HG02642 (cell line): ENCODE measurements at regions not wholly inside any gene's neighbourhood (a gene's known extent, or its start where the extent isn't known, plus 50 kb on each side); places are given as distances from the start of the nearest gene placed in this dataset.
"Not testable (repeated sequence)": the region's sequence is repeated elsewhere in the genome, so short reads cannot be mapped to it uniquely, and the experiment has no call there.

Experiments
- ATAC-seq: cut with Tn5 transposase; IDR thresholded peaks from one replicate; pipeline ENCODE4 v1.9.1; 2021; ENCODE audit warnings: mild to moderate bottlenecking; ENCODE audit not compliant: unreplicated experiment, poor library complexity

DNA sequence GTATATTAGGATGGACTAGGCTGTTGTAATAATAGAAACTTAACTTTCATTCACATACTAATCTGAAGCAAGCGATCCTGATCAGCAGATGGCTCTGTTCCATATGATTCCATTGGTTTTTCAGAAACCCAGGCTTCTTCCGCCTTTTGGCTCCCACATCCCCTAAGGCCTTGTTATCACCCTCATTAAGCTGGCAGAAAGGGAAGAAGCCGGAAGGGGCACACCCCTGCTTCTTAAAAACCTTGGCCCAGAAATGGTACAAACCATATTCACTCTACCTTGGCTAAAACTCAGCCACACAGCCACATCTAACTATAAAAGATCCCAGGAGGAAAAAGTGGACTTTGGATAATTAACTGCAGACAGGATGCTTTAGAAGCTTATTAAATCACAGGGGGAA, 329.2 kb downstream of the PCNX1 start:
- no peak for ATAC-seq

DNA sequence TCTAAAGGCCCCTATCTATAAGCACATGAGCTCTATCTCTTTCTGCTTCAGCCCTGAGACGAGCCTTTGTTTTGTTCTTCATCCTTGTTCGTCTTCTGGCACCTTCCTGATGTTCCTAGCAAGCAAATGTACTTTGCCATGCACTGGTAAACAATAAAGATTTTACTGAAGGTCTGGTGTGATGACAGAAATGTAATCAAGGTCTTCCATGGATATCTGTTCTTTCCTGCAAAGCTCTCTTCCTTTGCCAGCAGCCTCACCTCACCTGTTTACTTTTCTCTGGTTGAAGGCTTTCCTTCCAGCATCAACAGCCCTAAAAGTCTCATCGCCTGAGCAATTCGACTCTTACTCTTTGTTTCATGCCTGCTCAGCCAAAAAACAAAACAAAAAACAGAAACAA, 330.3 kb downstream of the PCNX1 start:
- no peak for ATAC-seq

DNA sequence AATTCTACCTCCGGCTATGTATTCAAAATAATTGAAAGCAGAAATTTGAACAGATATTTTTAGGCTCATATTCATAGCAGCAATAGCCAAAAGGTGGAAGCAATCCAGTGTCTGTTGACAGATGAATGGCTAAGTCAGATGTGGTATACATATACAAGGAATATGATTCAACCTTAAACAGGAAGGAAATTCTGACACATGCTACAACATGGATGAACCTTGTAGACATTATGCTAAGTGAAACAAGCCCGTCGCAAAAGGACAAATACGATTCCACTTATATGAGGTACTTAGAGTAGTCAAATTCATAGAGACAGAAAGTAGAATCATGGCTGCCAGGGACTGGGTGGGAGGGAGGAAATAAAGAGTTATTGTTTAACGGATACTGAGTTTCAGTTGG, 331.6 kb downstream of the PCNX1 start:
- no peak for ATAC-seq

DNA sequence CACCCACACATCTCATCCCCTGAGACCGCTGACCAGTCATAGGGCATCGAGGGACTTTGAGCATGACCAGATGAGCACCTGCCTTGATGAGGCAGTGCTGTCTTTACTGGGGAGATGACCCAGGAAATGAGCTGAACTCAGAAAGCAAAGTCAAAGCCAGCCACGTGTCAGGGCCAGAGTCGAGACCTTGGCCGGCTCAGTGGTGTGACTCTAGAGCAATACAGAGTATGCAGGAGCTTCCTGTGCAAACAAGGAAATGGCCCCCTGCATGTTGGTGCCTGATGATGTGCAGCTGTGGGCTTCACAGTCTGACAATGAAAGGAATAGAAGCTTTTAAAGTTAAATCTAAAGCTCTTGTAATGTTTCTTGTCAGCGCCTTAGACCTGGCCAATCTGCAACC, 332.9 kb downstream of the PCNX1 start:
- ATAC-seq: no peak

DNA sequence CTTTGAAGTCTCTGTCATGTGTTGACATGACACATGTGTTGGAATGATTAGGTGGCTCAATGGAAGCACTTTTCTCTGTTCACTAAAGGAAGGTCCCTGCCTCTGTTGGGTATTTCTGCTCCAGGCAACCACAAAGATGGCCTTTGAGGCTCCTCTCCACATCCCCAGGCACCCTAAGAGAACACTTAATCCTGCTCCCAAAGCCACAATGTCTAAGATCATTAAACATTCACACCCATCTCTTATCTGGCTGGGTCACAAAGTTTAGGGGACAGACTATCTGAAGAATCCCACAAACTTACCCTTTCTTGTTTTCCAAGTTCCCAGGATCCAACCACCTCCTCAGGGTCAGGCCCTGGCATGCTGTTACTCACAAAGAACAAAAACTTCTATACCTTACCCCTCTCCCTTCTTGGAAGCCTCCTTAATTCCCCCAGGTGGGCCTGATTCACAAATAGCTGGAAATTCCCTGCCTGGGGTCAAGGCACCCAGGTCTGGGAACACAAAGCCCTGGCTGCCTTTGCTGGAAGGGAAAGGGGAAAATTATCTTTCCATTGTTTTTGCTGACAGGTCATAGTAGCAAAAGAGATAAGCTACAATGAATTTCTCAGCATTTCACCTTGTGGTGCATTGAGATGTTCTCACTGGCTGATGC, 333.7 kb downstream of the PCNX1 start:
- ATAC-seq: no peak

DNA sequence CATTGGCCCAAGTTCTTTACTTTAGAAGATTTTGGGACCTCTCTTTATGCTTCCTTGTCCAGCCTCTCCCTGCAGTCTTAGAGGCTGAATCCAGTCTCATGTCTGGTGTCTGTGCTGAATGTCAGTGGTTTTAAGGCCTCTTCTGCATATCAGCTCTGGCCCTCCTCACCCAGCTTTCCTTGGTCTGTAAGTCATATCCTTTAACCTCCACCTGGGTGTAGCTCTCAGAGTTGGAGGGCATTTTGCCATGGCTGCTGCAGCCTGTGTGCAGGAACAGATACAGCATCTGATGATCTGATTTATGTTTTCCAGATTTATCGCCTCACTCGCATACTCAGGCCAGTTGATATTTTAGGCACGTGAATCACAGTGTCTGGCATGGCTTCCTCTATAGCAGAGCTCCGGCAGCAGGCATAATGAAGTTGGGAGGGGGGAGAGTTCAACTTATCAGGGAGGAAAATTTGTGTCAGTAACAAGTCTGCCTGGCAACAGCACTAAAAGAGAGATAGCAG, 335.0 kb downstream of the PCNX1 start:
- ATAC-seq: no peak

DNA sequence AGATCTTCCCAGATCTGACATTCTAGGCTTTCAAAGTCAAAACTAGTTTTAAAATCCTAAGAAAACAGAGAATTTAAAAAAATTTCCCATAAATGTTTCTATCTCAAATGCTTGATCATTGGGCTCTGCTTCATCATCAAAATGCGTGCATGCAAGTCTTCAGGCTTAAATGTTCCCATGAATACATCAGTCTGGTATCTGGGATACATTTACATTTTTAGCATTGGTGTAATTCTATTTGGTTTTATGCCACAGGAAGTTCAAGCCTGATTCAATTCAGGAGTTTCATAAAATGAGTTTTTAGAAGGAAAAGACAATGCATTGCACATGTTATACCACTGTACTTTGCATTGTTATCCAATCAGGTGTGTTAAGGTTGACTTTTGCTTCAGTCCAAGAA, 336.4 kb downstream of the PCNX1 start:
- no peak for ATAC-seq

DNA sequence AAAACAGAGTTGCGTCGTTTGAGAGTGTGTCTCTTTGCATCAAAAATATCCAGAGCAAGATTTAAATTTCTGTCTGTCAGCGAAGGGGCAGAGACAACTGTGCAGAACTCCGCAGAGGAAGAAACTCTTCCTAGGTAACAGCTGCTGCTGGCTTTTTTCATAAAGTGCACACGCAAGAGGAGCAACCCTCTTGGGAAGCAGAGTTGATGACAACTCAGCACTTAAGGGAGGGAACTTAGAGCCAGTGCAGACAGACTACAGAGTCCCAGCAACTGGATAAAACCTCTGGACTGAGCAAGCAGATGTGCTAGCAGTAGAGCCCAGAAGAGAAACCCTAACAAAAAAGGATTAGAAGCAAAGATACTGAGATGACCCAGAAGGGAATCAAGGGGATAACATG, 337.1 kb downstream of the PCNX1 start:
- ATAC-seq: no peak

DNA sequence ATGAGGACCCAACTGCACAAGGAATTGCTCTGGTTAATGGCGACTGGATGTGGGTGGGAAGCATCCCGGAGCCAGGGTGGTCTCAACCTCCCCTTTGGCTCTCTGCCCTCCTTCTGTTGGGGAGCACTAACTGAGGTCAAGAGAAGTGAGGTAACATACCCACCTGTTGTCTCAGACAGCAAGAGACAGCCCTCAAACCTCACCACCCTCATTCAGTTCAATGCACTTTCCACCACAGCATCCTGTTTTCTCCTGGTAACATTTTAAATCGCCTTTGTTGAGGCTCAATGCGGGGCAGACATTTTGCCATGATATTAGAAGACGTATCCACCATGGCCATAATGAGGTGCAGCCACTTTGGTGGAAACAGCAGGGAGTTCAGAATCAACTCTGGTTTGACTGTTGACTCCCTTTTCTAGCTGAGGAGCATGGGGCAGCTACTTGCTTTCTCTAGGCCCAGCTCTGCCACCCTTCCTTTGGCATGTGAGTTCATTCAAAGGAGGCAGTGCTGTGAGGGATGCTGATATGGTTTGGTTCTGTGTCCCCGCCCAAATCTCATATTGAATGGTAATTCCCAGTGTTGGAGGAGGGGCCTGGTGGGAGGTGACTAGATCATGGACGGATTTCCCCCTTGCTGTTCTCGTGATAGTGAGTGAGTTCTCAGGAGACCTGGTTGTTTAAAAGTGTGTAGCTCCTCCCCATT, 338.6 kb downstream of the PCNX1 start:
- no peak for ATAC-seq

DNA sequence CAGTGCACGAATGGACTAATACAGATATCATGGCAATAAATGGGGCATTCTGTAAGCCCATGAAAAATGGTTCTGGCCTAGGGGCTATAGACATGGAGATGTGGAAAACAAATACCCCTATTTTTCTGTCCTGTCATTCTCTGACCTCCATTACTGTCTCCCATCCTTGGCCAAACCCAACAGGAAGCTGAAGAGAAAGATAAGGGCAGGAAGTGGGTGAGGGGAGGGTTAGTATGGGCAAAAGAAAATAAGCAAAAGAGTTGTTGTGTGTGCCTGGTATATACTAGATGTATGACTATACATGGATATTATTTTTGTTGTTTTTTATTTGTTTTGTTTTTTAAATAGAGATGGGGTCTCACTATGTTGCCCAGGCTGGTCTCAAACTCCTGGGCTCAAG, 339.3 kb downstream of the PCNX1 start:
- ATAC-seq: no peak

DNA sequence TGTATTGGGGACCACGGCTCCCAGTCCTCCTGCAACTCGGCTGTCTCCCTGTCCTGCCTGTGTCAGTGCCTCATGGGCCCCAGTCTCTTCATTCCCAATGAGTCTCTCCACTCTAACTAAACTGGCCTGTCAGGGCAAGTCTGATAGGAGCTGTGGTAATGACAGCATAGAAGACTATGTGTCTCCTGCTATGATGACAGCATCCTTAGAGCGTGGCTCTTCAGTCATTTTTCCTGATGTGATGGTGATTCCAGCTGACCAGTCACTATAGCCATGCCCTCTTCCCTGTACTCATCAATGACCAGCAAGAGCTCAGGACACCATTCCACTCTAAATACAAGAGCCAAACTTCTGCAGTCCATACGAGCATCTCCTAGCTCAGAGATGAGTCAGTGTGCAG, 339.8 kb downstream of the PCNX1 start:
- ATAC-seq: no peak

DNA sequence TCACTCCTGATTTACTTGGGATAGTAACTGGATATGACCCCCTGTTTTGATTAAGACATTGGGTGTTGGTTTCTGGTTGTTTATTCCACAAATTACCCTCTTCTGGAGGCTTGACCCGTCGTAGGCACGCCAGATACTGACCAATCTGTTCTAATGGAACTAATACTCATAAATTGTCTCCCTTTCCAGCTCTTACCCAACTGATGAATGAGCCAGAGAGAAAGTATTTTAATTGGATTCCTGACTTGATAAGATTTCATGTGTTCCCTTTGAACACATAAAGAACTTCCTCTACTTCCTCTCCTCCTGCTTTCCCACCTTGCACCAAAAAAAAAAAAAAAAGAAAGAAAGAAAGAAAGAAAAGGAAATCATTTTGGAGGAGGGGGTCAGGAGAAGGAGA, 340.9 kb downstream of the PCNX1 start:
- no peak for ATAC-seq

DNA sequence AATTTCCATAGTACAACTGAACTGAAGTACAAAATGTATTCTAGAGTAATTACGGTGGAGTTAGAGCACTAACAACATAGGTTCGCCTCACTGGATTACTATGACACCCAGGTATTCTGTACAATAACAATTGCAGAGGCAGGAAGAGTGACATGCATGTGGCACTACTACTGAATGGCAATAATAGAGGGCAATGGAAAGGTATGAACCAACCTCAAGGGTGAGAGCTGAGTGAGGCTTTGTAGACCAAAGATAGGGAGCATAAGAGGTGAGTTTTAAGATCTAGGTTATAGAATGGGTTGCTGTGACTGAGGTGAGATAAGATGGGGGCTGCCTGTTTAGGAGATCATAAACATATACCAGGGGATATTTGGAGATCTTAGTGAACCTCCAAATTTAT, 343.1 kb downstream of the PCNX1 start:
- ATAC-seq: no peak

DNA sequence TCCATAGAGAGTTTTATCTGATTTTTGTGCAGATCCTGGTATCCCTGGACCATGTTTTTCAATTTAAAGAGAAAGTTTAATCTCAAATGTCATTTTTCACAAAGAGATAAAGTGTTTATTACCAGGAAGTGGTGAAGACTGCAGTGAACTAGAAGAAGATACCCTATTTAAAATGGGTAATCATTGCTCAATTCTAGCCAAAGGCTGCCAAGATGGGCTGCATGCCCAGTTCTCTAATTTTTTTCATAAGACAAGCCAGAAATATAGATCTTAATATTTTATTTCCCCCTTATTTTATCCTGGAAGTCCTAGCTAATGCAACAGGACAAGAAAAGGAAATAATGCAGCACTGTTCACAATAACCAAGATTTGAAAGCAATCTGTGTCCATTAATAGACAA, 343.5 kb downstream of the PCNX1 start:
- ATAC-seq: no peak

DNA sequence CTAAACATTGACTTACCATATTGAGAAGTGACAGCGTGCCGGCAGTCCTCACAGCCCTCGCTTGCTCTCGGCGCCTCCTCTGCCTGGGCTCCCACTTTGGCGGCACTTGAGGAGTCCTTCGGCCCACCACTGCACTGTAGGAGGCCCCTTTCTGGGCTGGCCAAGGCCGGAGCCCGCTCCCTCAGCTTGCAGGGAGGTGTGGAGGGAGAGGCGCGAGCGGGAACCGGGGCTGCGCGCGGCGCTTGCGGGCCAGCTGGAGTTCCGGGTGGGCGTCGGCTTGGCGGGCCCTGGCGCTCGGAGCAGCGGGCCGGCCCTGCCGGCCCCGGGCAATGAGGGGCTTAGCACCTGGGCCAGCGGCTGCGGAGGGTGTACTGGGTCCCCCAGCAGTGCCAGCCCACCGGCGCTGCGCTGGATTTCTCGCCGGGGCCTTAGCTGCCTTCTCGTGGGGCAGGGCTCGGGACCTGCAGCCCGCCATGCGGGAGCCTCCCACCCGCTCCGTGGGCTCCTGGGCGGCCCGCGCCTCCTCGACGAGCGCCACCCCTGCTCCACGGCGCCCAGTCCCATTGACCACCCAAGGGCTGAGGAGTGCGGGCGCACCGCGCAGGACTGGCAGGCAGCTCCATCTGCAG, 346.9 kb downstream of the PCNX1 start:
- ATAC-seq: not testable (repeated sequence)

DNA sequence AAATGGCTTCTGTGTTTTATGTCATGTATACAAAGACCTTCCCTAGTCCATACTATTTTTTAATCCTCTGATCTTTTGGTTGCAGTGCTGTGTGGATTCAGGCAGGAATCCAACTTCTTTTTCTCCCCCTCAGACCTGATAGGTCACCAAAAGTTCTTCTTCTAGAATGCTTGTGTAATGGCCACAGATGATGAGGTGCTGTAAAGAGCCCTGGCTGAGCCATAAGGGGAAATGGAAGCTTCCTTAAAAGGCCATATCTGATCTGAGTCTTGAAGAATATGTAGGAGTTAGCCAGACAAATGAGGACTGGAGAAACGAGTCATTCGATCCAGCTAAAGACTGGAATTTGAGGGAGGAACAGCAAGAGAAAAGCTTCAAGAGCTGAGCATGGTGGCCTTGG, 353.9 kb downstream of the PCNX1 start:
- ATAC-seq: no peak

DNA sequence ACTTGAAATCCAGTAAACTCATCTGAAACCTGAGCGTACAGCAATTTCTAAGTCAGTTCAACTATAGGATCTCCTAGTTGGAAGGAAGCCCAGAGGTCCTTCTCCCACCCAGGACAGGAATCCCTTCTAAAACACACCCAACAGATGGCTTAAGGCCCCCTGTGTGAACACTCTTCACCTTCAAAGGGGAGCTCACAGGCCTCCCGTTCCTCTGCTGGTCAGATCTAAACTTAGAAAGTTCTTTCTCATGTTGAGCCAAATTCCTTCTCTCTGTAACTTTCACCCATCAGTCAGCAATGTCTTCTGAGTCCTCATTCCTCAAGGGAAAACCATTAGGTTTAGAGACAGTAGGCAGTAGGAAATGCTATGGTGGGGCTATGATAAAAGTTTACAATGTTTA, 355.2 kb downstream of the PCNX1 start:
- ATAC-seq: no peak

DNA sequence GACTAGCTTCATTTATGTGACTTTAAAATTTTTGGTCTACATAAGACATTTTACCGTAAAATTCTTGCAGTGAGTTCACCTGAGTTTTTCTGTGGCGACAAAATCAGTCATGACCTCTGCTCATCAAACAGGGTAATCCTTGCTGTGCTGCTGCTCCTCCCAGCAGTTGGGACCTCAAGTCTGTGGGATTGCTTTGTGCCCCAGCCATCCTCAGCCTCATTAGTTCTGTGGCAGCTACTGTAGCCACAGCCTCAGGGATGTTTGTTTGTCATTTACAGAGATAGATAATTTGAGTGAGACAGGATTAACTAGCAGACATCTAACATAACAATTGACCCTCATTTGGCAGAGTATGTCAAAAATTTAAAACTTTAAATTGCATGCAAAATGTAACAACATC, 357.0 kb downstream of the PCNX1 start:
- ATAC-seq: no peak

DNA sequence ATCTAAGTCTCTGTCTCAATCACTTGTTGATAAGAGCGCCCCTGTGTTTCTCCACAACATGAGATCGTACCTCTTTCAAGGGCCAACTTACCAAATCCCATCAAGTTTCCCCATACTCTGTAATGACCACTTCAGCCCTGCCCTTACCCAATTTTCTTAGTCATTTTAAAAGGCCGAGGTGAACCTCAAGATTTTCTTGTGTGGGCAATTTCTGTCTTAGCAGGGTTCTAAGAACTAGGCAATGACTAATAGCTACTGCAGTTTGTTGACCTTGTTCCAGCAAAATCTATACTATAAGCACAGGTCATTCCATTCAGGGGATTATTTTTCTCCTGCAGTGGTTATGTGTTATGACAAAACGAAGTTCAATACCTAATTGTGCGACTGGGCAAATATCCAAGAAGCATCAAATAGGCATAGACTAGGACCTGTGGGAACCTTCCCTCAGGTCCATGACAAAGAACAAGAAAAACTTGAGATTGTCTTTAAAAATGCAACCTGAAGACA, 359.8 kb downstream of the PCNX1 start:
- peak; percentile 75 for ATAC-seq

DNA sequence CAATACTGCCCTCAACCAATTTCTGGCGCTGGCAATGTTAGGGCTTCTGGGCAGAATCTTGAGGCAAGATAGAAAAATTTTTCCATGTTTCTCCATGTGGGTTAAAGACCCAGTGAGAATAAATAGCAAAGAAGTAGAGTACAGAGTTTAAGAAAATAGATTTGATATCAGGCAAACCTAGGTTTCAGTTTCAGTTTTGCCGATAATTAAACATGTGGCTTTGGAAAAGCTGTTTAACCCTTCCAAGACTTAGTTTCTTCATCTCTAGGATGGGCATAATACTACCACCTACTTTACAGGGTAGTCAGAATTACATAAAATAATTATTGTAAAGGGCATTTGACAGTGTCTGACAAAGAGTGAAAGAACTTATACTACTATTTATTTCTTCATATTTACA, 360.4 kb downstream of the PCNX1 start:
- ATAC-seq: no peak

DNA sequence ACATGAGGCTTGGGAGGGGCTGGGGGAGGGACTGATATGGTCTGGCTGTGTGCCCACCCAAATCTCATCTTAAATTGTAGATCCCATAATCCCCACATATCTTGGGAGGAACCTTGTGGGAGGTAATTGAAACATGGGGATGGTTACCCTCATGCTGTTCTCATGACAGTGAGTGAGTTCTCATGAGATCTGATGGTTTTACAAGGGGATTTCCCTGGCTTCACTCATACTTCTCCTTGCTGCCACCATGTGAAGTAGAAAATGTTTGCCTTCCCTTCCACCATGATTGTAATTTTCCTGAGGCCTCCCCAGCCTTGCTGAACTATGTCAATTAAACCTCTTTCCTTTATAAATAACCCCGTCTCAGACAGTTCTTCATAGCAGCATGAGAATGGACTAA, 362.9 kb downstream of the PCNX1 start:
- ATAC-seq: no peak
